ENCODE measurements at regions not wholly inside any gene's neighbourhood (a gene's known extent, or its start where the extent isn't known, plus 50 kb on each side); places are given as distances from the start of the nearest gene placed in this dataset.

GRCh38 chr13:39913339-39913738, 257.9 kb downstream of the COG6 start:
- TF ChIP-seq TFAM (CRISPR knock-in tag; conservative IDR thresholded peaks at IDR 0.05) = no peak
- no peak for TF ChIP-seq THRA (IDR thresholded peaks at IDR 0.05)
- TF ChIP-seq CREM (IDR thresholded peaks at IDR 0.05; ENCODE audit: low read depth) = no peak
- TF ChIP-seq EZH2 (IDR thresholded peaks at IDR 0.05; ENCODE audit: borderline replicate concordance, low read depth, low read length) = no peak
- no peak for TF ChIP-seq SP1 (CRISPR knock-in tag; IDR thresholded peaks at IDR 0.05)
